ENCODE measurements at regions not wholly inside any gene's neighbourhood (a gene's known extent, or its start where the extent isn't known, plus 50 kb on each side); places are given as distances from the start of the nearest gene placed in this dataset.

GRCh38 chr10:89852872-89853271, 151.5 kb downstream of the KIF20B start:
- TF ChIP-seq, protein P1, sequence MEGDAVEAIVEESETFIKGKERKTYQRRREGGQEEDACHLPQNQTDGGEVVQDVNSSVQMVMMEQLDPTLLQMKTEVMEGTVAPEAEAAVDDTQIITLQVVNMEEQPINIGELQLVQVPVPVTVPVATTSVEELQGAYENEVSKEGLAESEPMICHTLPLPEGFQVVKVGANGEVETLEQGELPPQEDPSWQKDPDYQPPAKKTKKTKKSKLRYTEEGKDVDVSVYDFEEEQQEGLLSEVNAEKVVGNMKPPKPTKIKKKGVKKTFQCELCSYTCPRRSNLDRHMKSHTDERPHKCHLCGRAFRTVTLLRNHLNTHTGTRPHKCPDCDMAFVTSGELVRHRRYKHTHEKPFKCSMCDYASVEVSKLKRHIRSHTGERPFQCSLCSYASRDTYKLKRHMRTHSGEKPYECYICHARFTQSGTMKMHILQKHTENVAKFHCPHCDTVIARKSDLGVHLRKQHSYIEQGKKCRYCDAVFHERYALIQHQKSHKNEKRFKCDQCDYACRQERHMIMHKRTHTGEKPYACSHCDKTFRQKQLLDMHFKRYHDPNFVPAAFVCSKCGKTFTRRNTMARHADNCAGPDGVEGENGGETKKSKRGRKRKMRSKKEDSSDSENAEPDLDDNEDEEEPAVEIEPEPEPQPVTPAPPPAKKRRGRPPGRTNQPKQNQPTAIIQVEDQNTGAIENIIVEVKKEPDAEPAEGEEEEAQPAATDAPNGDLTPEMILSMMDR (conservative IDR thresholded peaks at IDR 0.05; ENCODE audit: low read depth, low read length), result no peak
- no peak for TF ChIP-seq EZH2phosphoT487 (IDR thresholded peaks at IDR 0.05; ENCODE audit: borderline replicate concordance, low read length)
- TF ChIP-seq EZH2 (IDR thresholded peaks at IDR 0.05; ENCODE audit: low read length, unreplicated experiment), result no peak
